Cardiac septum (tissue), 1 donor: ENCODE measurements at regions not wholly inside any gene's neighbourhood (a gene's known extent, or its start where the extent isn't known, plus 50 kb on each side); places are given as distances from the start of the nearest gene placed in this dataset.

Experiments used
- DNase-seq: peaks from one replicate; pipeline ENCODE4 v3.0.0-alpha.2; 2020; ENCODE audit warnings: low spot score
- intact Hi-C: fragments of 100-400 bp; cut with DNase I; formaldehyde crosslinking; loops from one replicate; pipeline ENCODE4 v1.14.0; 2022
- donor health status: DM: no; HTN: no; CAD: no.

DNA sequence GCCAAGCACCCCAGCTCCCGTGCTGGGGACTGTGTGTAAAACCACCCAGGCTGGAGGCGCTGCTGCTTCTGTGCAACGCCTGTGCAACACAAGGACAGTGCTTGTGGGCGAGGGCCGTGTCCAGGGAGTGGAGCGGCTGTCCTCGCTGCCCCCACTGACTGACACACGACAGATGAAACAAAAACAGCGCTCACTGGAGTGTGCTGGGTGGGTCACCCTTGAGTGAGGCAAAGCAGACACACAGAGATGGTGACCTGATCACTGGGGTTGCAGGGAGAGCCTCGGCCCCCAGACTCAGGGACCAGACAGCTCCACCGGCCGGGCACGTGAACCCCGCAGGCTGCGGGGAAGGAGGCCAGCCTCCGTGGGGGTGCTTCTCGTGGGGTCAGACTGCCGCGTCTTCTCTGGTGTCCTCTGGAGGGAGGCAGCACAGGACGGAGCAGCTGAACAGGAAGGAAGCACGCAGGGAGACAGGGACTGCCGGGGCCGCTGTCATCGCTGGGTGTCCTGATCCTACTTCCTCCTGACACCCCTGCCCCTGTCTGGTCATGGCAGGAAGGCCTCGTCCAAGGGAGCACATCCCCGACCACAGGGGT, 75.9 kb upstream of the CST7 start:
- no peak for DNase-seq
- intact Hi-C loops, result no loop called here

DNA sequence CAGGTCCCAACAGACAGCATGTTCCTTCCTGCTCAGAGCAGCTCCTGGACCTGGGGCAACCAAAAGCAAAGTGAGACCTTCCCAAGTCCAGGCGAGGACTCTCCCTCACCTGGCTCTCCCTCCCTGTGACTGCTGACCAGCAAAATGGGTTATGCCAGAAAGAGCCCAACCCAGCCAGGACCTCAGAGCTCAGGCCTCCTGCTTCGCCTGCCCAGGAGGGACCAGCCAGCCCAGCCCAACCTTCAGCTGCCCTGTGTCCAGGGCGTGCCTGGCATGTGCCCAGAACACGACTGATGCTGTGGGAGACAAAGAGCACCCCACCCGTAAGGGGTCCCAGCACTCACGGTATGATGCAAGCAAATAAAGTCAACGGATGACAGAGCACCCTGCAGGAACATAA, 74.0 kb upstream of the CST7 start:
- intact Hi-C loops, result no loop called here
- no peak for DNase-seq

DNA sequence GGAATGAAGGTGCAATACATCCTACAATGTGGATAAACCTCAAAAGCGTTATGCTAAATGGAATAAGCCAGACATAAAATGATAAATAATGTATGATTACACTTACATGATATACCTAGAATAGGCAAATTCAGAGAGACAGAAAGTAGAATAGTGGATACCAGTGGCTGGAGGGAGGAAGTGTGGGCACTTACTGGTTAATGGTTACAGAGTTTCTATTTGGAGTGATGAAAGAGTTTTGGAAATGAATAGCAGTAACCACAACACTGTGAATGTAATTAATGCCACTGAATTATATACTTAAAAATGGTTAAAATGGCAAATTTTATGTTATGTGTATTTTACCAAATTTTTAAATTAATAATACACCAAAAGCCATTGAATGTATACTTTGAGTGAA, 71.4 kb upstream of the CST7 start:
- no peak for DNase-seq
- intact Hi-C loops, result no loop called here

DNA sequence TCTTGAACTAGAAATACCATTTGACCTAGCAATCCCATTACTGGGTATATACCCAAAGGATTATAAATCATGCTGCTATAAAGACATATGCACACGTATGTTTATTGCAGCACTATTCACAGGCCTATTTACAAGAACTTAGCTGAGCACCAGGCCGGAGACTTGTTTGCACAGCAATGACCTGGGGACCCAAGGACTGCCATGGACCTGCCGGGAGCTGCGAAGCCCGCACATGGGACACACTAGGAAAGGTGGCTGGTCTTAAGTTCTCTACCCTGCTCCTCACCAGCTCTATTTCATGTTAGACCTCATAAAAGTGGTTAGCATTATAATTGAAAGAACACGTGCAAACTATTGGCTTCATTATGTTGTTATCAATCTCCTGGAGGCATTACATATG, 70.4 kb upstream of the CST7 start:
- DNase-seq, result no peak
- intact Hi-C loops, result no loop called here

DNA sequence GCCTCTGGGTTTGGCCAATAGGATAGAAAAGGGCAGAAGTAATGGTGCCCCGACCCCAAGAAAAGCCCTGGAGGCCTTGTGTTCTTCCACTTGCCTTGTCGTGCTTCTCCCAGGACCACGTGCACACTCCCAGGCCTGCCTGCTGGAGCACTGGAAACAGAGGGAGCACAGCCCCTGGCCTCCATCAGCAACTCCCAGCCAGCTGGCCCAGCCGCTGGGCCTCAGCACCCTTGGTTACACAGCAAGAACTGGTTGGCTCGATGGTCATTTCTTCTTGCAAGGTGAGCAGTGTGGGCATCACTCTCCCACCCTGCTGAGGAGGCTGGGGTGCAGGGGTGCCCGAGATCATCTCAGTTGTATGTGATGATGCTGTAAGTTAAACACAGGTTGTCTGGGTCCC, 69.2 kb upstream of the CST7 start:
- peak; percentile 61 for DNase-seq
- intact Hi-C loops, result no loop called here

DNA sequence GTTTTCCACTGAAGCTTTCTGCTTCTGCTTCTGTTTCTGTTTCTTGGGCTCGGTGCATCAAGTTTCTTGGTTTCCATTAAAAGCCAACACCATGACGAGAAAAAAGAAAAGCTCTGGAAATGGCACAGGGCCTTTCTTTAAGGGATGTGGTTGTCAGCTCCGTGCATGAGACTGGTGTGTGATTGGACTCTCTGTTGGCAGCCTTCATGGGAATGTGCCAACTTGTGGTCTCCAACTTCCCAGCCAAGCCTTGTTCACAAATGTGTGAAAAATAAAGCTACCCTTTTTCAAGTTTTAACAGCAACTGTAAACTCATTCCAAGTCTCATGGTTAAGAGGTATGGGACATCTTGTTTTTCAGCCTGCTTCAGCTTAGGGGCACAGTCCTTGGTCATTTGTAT, 68.7 kb upstream of the CST7 start:
- no peak for DNase-seq
- intact Hi-C loops, result no loop called here

DNA sequence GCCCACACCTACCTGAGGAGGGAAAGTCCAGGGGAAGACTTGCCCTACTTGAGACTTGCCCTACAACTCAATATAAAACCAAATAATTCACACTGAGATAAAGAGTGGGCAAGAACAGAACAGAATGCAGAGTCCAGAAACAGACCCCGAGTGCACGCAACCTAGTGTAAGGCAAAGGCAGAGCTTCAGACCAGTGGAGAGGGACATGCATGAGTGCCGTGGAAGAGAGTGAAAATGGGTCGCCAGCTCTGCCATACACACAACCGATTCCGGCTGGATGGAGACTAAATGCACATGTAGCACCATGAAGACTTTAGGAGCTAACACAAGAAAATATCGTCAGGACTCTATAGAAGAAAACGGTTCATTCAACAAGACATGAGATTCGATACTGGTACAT, 58.8 kb upstream of the CST7 start:
- DNase-seq, result no peak

DNA sequence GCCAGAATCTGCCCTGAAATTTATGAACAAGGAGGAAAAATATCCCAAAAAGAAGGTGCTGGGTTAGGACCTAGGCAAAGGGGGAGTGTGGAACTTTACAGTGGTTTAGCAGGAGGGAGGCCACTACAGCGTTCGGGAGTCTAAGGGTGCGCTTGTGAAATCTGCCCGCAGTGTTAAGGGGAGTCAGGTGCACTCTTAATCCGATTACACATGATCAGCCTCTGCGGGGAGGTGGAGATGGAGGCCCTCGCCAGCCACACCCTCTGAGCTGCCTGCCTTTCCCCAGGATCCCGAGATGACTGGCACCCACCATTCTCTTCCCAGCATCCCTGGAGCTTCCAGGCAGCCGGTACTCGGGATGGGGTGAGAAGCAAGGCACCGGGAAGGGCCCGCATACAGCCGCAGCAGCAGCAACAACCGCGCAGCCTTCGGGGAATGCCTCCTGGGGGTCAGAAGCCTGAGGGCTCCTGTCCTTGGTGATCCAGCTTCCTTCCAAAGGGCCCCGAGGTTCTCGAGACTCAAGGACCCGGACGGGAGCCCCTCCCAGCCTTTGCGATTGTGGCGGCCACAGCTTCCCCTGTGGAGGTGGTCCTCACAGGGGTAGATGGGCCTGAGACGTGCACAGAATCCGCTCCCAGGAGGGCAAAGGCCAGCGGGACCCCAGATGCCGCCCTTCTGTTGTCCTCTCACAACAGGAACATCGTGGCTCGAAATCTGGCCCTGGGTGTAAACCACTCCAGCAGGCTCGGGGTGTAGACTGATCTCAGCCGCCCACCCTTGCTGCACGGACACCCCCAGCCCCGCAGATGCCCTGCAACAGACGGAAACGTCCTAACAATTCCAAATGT, 57.3 kb upstream of the CST7 start:
- intact Hi-C loops, result no loop called here
- DNase-seq, result no peak

More for the DNA sequence above, 58.8 kb upstream of the CST7 start:
- intact Hi-C loops, result no loop called here

DNA sequence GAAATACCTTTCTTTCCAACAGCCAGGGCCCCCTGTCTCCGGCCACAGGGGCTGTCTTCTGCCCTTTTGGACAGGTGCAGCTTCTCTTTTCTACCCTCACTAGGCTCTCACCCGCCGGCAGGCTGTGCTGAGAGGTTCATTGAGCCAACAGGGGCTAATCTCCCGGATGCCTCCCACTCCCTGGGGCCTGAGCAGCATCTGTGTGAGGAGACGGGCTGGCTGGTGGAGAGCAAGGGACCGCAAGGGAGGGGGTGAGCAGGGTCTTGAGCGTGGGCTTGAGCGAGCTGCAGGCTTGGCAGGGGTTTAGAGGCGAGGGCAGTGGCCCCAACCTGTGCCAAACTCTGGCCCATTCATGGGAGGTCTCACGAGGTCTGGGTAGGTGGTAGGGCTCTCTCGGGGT, 56.5 kb upstream of the CST7 start:
- intact Hi-C loops, result no loop called here
- no peak for DNase-seq

DNA sequence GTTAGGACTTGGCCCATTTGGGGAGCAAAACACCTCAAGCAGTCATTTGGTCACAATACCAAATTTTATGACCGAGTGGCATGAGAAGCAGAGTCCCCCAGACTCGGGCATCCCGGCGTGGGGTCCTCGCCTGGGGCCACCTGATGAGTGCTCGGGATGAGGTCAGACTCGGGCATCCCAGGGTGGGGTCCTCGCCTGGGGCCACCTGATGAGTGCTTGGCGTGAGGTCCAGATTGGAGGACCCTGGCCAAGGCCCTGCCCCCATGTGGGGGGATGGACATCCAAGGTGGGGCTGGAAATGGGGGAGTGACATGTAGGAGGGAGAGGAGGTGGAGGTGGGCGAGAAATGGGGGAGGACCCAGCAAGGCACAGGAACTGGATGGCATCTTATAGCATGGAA, 56.1 kb upstream of the CST7 start:
- intact Hi-C loops, result no loop called here
- DNase-seq, result no peak

DNA sequence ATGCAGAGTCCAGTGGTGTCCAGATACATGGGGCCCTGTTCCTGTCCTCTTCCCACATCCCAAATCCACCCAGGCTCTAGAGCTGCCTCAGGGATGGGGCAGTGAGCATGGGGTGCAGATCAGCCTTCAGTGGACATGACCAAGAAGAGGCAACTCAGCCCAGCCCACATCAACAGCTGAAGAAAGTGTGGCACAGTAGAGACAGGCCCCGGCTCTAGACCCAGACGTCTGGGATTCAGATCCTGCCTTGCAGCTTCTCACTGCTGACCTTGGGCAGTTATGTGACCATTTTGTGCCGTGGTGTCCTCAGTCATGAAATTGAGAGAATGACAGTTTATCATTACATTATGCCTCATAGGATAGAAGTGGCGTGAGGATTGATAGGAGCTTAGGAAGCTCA, 54.6 kb upstream of the CST7 start:
- DNase-seq, result no peak
- intact Hi-C loops, result no loop called here

DNA sequence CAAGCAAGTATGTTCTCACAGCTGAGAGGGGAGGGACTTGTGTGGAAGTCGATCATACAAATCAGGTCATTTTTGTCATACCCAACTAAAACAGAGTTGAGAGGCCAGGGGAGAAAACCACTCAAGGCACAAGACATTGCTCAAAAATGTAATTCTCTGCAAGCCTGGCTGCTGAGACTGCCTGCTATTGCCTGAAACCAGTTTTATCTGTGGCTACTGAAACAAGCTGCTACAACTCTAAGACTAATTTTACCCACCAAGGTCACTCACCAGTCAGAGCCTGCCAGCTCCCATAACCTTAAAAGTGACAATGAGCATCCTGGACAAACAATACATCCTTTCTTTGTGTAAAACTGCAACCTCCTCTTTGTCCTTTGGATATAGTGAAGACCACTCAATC, 54.1 kb upstream of the CST7 start:
- no peak for DNase-seq
- intact Hi-C loops, result no loop called here

DNA sequence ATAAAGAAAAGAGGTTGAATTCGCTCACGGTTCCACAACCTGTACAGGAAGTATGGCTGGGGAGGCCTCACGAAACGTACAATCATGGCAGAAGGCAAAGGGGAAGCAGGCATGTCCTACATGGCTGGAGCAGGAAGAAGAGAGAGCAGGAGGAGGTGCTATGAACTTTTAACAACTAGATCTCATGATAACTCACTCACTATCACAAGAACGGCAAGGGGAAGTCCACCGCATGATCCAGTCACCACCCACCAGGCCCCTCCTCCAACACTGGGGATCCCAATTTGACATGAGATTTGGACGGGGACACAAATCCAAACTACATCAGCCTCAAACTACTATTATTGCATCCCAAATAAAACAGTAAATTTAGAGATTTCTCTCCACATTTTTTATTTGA, 53.6 kb upstream of the CST7 start:
- no peak for DNase-seq
- intact Hi-C loops, result no loop called here

DNA sequence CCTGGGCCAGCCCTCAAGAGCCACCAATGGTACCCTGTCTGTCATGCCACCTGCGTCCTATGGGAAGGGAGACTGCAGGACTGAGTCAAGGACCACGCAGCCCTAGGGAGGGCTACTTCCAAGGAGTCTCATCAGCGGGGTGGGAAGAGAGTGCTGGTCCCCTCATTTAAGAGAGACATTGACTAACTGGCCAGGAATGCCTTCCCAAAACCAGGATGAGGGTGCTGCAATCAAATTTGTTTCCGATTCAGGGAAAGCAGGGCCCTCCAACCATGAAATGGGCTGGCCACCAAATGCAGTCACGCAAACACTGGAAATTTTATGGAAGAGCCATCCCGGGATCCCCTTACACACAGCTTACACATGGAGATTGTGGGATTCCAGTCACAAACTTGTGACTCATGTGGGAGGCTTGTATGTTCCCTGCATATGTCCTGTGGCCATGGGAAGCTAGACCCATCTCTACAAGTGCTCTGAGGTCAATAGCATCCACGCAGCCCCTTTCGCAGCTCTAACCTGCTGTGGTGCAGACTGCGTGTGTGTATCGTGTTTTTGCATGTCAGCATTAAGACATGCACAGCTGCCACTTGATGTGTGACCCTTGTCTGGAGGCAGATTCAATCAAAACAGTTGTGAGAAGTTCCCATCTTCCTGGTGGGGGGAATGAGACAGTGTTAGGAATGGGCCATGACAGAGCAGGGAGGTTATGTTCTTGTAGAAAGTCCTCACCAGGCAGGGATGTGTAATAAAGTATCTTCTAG, 53.0 kb upstream of the CST7 start:
- no peak for DNase-seq
- intact Hi-C loops, result no loop called here

DNA sequence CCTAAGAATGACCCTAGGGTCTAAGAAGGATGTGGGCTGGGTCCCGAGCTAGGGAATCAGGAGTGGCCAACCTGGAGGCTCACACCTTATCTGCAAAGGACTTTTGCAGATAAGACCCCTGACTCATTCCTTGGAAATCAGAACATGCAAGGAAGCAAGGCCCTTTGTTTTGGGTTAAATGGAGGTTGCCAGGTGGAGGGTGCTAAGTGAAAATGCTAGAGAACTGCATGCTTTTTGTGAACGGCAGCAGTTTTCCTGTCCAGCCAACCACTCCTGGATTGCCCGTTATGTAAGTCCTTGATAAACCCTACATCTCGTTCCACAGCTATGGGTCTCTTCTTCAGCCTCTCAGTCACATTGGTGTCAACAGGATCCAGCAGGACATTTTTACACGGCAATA, 52.1 kb upstream of the CST7 start:
- intact Hi-C loops, result no loop called here
- no peak for DNase-seq

DNA sequence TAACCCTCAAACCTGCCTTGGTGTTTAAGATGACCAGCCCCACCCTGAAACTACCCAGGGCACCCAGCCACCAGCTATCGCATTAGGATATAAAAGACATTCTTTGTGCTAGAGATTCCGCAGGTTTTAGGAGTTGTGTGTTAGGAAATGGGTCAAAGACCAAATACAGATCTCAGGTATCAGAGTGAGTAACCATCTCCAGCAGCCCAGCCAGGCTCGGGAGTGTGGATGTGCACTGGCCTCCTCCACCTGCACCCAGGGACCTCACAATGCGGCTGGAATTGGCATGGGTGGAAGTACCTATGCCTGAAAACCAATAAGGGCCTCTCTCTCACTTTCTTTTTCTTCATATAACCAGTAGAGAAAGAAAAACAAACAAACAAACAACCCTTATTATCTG, 51.1 kb upstream of the CST7 start:
- no peak for DNase-seq
- intact Hi-C loops, result no loop called here

DNA sequence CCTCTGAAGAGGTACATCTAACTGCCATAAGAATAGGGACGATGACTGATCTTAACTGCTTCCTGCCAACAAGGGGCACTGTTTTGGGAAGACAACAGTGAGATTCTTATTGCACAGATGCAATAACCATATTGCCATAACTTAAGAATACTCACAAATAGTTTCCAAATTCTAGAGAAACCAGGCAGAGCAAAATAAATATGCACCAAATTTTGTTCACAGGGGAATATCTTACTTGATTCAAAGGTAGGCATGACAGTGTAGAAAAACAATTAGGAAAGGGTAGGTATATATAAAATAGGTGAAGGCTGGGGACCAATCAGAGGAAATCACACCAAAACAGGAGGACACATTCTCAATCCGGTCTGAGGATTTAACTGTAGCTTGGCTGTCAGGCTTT, 49.9 kb upstream of the CST7 start:
- intact Hi-C loops, result no loop called here
- no peak for DNase-seq
